HG03439 (cell line): ENCODE measurements at regions not wholly inside any gene's neighbourhood (a gene's known extent, or its start where the extent isn't known, plus 50 kb on each side); places are given as distances from the start of the nearest gene placed in this dataset.
"Not testable (repeated sequence)": the region's sequence is repeated elsewhere in the genome, so short reads cannot be mapped to it uniquely, and the experiment has no call there.

Experiments
- ATAC-seq: cut with Tn5 transposase; IDR thresholded peaks from one replicate; pipeline ENCODE4 v1.9.1; 2021; ENCODE audit warnings: mild to moderate bottlenecking, moderate library complexity; ENCODE audit not compliant: unreplicated experiment

DNA sequence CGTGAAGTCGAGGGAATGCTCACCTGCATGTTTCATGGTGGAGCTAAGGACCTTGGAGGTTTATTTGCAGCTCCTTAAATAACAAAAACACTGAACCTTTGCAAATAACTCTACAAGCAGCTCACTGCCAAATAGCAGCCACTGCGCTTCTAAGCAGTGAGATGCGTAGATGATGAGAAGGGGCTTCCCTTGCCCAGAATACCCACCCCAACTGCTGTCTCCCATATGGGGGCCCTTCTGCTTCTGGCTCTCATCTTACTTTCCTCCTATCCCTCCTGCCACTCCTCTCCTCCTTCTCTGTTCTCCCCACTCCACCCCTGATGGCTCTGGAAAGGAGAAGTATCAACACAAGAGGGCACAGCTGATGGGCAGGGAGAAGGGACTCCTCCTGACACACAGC is 193.3 kb upstream of the SSTR4 start:
- no peak for ATAC-seq

DNA sequence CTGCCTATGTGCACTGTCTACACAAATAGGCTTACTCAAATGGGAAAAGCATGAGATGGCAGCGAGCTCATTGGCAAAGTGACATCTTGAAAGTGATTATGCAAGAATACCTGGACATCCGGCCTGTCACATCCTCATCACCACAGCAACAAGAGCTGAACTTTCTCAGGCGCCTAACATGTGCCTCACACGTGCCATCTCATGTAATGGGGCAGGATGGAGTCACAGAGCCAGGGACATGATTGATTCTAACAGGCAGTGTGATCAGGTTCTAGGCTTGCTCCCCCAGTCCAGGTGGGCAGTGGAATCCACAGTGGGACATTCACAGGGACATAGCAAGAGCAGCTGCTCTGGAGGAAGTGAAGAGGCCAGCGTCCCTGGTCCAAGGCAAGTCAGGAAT is 192.3 kb upstream of the SSTR4 start:
- no peak for ATAC-seq

DNA sequence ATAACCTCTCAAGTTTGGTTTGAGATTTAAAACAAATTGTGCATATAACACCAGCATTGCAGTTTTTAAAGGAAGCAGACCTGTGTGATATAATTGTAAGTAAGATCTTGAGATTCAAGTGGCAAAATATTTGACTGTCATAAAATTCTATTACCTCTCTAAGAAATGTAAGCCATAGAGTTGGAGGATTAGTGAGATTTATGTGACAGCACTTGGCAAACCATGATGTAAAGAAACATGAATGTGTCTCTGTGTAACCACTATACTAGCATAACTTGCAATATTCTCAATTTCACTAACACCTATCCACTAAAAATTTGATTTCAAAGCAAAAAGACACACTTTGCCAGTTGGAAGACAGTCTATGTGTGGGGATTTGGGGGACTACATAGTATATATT is 190.2 kb upstream of the SSTR4 start:
- no peak for ATAC-seq

DNA sequence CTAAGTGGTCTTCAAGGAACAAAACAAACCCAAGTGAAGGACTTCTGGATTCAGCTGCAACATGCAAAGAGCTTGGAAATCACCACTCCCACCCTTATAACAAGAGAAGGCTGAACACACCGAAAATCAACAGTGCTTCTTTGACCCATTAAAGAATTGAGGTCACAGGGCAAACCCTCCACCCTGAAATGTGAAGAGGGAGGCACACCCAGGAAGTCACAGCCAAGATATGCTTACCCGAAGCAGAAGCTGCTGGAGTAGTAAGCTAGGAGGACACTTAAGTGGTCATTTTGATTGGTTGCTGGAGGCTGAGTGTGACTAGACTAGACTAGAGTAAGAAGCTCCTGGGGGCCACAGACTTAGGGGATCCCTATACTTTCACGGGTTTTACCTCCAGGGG is 188.2 kb upstream of the SSTR4 start:
- ATAC-seq, result no peak

DNA sequence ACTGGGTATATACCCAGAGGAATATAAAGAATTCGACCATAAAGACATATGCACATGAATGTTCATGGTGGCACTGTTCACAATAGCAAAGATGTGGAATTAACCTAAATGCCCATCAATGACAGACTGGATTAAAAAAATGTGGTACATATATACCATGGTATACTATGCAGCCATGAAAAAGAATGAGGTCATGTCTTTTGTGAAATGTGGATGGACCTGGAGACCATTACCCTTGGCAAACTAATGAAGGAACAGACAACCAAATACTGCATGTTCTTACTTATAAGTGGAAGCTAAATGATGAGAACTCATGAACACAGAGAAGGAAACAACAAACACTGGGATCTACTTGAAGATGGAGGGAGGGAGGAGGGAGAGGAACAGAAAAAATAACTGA is 186.7 kb upstream of the SSTR4 start:
- ATAC-seq, result no peak

DNA sequence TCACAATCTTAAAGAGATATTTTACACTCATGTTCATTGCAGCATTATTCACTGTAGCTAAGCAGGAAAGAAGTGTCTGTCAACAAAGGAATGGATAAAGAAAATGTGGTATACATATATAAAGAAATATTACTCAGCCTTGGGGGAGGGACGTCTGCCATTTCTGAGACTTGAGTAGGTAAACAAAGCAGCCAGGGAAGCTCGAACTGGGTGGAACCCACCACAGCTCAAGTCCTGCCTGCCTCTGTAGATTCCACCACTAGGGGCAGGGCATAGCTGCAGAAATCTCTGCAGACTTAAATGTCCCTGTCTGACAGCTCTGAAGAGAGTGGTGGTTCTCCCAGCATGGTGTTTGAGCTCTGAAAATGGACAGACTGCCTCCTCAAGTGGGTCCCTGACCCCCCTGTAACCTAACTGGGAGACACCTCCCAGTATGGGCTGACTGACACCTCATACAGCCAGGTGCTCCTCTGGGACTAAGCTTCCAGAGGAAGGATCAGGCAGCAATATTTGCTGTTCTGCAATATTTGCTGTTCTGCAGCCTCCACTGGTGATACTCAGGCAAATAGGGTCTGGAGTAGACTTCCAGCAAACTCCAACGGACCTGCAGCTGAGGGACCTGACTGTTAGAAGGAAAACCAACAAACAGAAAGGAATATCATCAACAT is 183.3 kb upstream of the SSTR4 start:
- not testable (repeated sequence) for ATAC-seq

DNA sequence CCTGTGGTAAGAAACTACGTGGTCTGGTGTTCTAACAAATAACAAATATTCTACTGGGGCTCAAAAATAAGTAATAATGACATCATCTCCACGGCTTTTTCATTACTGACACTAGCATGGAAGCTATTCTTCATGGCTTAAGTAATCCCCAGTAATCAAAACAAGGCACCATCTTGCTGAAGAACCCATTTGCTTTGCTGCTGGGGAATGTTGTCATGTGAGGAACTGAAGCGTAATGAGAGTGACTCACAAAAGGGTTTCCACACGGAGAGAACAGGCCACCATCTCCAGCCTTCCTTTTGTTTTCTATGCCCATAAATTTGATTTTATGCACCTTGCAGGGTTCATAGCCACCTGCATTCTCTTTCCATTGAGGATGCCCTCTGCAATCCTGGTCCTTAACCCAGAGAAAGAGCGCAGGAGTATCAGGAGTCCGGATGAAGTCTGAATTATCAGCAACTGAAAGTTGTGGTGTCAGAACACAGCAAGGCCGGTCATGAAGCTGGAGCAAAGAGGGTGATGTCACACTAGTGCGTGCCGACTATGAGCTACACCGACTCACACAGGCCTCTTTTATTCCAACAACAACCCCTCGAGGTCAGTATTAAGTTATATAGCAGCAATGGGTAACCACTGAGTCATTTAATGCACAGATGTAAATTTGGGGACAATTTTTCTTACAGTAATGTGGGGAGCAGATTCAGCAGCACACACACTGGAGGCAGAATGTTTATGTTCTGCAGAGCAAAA is 173.7 kb upstream of the SSTR4 start:
- ATAC-seq, result no peak

DNA sequence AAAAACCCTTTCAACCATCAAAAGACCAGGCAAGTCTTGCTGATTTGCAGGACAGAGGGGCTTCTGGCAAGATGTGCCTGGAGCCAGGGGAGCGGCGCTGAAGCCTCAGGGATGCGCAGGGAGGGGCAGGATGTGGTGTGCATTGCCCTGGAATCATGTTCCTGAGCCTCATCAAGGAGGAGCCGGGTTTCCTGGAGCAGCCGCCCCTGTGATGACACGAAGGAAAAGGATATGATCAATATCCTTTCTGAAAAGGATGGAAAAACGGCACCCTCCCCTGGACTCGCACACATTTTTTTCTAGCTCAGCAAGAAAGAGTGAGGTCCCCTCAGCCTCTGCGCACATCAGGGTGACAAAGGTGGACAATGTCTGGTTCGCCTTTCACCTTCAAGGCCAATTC is 173.1 kb upstream of the SSTR4 start:
- no peak for ATAC-seq

DNA sequence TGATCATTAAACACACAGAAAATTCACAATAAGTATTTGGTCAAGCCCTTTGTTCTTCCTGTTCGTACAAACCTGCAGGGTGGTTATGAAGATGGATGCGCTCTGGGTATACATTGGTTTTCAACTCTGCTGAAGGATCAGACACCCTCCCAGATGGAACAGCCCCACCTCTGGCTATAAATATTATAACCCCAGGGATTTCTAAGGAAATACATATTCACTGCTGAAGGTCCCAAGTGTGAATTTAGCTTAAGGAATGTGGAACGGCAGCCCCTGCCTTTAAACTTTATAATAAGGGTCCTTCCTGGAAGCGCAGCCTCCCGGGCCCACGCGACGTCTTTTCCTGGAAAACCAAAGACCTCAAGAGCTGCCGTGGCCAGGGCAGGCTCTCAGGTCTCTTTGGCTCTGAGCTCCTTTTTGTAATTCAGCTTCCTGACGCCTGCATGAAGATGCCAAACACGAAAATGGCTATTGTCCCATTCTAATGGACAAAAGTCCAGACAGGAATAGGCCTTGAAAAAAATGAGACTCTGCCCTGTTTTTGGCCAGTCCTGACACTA is 172.4 kb upstream of the SSTR4 start:
- ATAC-seq, result no peak

DNA sequence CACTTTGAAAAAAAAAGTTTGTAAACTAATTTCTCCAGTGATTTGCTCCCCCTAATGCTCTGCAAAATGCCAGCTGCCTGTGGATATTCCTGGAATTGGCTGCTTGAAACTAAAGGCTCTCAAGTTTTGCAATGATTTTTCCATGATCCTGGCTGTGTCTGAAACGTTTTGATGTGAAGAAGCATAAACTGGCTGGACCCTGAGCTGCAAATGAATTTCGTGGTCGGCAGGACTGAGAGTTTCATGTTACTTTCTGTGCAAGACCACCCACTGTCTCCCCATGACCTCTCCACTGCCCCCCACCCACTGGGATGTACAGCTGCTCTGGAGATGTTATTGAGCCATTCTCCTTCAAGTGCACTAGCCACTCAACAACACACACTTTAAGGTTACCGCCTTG is 171.3 kb upstream of the SSTR4 start:
- no peak for ATAC-seq

DNA sequence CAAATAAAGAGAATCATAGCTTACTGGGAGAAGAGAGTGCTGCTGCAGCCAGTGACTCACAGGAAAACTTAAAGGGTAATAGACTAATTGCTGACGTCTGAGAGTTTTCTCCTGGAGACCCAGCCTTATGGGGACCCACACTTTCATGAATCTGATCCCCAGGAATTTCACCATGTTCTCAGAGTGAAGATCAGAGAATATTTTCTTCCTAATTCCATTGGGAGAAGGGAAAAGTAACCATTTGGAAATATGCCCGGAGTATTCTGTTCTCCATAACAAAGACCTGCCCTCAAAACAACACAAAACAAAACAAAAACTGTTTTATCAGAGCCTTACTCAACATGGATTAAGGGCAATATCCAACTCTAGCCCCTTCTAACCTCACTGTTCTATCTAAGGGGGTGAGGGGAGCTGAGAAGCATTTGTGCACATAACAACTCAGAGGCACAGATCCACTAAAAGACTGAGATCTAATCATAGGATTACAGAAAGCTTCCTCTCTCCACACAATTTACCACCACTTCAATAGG is 168.2 kb upstream of the SSTR4 start:
- ATAC-seq, result no peak

DNA sequence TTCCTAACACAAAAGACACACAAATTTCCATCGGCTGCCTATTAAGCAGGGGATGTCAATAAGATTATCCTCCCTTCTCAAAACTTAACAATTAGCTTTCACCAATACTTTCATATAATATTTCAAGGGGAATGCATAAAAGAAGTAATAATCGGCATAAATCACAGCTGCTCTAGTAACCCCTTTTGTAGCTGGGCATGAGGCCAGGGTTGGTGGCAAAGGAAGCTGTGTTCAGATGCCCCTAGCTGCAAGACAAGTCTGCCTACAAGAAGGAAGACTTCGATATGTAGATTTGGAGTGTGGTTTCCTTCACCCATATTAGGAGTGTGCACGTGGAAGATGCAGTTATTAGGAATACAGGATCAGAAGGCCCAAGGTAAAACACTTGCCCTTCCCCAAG is 156.9 kb upstream of the SSTR4 start:
- no peak for ATAC-seq

DNA sequence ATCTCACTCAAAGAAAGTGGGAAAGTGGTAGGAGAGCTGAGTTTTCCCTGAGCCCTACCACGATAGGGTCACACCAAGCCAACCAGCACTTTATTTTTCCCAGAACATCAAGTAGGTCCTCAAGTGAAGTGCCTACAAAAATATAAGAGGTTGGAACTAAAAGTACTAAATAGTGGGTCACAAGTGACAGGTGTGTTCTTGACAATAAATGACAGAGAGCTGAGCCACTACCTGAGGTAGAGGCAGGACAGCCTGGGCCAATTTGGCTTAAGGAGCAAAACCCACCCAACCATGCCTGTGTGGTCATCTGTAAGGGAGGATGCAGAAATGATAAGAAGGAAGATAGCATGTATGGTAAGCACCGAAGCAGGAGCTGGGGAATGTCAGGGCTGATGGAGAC is 154.8 kb upstream of the SSTR4 start:
- no peak for ATAC-seq

DNA sequence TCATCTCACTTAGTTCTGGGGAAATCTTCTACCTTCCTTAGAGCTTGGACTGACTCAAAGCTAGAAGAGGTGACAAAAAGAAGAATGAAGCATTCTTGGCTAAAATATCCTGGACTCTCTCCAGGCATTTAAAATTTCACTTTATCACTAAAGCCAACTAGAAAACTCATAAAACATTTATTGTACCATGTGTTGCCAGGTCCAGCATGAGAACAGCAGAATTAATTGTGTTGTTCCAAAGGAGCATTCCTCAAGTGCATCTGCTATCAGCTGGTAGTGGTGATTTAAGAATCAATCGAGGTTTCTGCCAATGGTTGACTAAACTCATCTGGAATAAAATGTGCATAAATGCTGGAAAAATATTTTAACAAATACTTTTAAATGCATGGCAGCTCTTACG is 147.3 kb upstream of the SSTR4 start:
- ATAC-seq, result no peak

DNA sequence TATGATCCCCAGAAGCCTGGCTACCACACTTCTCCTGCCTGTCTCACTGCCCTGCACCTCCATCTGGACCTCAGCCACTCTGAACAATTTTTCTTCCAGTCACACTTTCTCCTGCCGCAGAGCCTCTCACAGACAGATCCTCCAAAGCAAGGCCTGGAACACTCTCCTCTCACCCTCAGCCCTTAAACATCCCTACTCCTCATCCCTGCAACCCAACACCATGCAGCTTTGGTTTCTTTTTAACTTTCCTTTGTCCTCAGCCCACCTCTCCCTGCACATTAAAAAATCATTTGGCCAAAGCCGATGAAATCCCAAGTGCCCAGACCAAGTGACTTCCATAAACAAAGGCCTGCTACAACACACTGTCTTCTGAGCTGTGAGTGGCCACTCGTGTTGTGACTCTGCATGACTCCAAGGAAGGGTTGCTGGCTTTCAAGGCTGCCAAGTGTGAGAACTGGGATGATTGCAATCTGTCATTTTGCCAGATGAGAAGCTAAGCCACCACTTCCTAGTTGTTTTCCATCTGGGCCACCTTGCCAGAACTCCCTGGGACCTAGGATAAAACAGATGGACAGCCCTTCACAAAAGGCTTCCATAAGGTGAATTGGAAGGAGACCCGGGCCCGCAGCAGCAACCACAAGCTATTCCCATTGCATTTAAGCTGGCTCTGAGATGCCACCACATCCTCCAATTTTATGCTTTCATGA is 144.4 kb upstream of the SSTR4 start:
- ATAC-seq, result no peak

DNA sequence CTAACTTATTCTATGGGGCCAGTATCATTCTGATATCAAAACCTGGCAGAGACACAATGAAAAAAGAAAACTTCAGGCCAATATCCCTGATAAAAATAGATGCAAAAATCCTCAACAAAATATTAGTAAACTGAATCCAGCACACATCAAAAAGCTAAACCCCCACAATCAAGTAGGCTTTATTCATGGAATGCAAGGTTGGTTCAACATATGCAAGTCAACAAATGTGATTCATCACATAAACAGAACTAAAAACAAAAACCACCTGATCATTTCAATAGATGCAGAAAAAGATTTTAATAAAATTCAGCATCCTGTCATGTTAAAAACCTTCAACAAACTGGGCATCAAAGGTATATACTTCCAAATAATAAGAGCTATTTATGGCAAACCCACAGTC is 133.9 kb upstream of the SSTR4 start:
- no peak for ATAC-seq

DNA sequence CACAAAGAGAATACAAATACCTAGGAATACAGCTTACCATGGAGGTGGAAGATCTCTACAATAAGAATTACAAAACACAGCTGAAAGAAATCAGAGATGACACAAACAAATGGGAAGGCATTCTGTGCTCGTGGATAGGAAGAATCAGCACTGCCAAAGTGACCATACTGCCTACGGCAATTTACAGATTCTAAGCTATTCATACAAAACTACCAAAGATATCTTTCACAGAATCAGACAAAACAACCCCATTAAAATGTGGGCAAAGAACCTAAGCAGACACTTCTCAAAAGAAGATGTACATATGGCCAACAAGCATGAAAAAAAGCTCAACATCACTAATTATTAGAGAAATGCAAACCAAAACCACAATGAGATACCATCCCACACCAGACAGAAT is 133.2 kb upstream of the SSTR4 start:
- no peak for ATAC-seq

DNA sequence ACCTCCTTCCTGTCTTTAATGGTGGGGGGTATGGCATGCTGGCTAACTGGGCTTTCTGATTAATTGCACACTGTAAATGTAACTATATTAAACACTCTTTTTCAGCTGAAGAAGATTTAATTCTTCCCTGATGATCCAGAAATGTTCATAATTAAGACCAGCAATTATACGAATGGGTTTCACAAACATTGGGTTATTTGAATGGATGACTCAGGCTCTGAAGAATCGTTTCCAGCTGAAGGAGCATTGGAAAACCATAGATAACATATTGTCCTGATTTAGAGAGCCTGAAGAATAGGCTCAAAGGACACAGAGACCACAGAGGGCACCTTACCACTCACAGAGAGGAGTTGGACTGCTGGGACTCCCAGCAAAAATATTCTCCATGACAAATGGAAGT is 130.7 kb upstream of the SSTR4 start:
- no peak for ATAC-seq

DNA sequence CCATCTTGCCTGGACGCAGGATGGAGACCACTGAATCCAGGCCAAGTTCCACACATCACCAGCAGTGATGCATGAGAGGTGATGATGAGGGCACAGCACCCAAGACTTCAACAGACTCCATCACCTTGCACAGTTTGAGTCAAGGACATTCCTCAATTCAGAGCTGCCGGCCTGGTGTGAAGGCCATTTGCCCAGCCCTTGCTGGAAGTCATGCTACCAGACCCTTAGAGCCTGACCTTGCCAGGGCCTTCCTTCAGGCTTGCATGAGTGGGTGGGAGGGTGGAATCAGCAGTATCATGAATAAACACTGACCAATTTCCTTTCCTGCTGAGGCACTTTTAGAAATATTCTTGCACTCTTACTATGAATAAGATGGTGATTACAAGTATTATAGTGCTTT is 130.2 kb upstream of the SSTR4 start:
- ATAC-seq, result no peak

DNA sequence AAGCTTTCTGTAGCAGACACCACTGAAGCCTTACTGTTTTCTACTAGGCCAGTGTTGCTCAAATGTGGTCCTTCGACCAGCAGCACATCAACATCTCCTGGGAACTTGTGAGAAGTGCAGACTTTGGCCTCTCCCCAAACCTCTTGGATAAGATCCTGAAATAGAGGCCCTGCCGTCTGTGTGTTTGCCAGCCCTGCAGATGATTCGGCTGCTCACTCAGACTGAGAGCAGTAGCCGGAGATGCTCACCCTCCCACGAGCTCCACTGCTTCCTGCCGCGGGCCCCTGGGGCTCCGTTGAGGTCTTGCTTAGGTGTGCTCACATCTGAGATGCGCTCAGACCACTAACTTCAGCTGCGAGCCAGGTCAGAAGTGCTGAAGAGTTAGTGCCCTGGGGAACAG is 129.5 kb upstream of the SSTR4 start:
- no peak for ATAC-seq

DNA sequence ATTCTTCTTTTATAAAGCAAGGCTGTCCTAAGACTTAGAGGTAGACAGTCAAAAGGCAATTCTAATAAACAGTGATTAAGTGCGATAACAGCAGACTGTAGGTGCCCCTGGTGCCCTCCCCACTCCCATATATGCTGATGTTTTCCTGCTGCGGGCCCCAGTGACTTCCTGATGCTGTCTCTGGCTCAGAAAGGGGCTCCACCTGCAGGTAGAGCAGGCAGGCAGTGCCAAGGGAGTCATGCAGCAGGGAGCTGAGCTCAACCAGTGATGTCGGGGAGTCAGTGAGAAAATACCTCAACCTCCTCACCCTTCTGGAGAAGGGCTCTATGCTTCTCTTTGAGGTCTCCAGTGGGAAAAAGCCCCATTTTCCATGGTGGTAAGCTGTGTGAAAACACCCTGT is 126.7 kb upstream of the SSTR4 start:
- ATAC-seq, result no peak

DNA sequence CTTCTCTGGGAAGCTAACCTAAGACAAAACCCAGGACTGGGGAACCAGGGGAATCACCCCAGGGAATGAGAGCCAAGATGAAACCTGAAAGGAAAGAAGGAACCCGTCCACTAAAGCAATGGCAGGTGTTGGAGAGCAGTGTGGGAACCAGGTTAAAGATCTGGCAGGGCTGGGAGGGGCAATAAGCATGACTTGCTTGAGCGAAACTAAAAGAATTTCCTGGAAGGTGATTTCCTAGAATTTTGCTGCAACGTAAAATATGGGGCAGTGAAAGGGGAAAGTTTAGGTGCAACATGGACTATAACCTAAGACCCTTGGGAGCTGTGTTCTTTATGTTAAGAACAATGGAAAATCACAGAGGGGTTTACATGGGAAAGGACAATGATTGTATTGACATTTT is 126.2 kb upstream of the SSTR4 start:
- ATAC-seq, result no peak
